ENCODE measurements at regions not wholly inside any gene's neighbourhood (a gene's known extent, or its start where the extent isn't known, plus 50 kb on each side); places are given as distances from the start of the nearest gene placed in this dataset.

DNA sequence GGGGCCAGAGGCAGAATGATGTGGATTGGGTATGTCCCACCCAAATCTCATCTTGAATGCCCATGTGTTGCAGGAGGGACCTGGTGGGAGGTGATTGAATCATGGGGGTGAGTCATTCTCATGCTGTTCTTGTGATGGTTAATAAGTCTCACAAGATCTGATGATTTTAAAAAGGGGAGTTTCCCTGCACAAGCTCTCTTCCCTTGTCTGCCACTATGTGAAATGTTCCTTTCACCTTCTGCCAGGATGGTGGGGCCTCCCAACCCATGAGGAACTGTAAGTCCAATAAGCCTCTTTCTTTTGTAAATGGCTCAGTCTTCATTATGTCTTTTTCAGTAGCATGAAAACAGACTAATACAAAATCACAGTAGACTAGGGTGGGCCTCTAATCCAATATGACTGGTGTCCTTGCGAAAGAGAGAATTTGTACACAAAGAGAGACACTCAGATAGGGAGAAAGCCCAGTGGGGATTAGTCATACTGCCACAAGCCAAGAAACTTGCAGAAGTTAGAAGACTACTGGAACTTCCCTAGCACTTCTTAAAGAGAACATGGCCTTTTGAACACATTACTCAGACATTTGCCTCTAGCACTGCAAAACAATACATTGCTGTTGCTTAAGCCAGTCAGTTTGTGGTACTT is 68.4 kb downstream of the ANXA1 start:
- WGBS, 4 donors, result 58 to 83% (median 73%) methylated on average over 1 of the region's 1 CpG
- no peak for TF ChIP-seq POLR2A (IDR thresholded peaks at IDR 0.05)
- TF ChIP-seq, protein P1, sequence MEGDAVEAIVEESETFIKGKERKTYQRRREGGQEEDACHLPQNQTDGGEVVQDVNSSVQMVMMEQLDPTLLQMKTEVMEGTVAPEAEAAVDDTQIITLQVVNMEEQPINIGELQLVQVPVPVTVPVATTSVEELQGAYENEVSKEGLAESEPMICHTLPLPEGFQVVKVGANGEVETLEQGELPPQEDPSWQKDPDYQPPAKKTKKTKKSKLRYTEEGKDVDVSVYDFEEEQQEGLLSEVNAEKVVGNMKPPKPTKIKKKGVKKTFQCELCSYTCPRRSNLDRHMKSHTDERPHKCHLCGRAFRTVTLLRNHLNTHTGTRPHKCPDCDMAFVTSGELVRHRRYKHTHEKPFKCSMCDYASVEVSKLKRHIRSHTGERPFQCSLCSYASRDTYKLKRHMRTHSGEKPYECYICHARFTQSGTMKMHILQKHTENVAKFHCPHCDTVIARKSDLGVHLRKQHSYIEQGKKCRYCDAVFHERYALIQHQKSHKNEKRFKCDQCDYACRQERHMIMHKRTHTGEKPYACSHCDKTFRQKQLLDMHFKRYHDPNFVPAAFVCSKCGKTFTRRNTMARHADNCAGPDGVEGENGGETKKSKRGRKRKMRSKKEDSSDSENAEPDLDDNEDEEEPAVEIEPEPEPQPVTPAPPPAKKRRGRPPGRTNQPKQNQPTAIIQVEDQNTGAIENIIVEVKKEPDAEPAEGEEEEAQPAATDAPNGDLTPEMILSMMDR (IDR thresholded peaks at IDR 0.05), result no peak
- H3K4me1 ChIP-seq, result peaks cover 0 to 5% (median 0%) of the 10 kb centered on the region in 12 donors
- H3K36me3 ChIP-seq, result no peaks in the 10 kb centered on the region
- intact Hi-C loops (cut with DNase I), result no loop called here
- peaks cover 0 to 16% (median 0%) of the 10 kb centered on the region in 9 donors for H3K27me3 ChIP-seq
- DNase-seq (no peak), ATAC-seq (peak in 2 of 4 donors; percentile 60 to 82)
- H3K27ac ChIP-seq, result peak overlapping the region in 1 of 12 donors; percentile 46
- H3K9me3 ChIP-seq, result no peaks in the 10 kb centered on the region
- no peak overlapping the region for H3K4me3 ChIP-seq

GRCh38 chr9:73223594-73223993 is 71.9 kb downstream of the ANXA1 start:
- no peak overlapping the region for H3K4me3 ChIP-seq
- no peak for ATAC-seq

DNA sequence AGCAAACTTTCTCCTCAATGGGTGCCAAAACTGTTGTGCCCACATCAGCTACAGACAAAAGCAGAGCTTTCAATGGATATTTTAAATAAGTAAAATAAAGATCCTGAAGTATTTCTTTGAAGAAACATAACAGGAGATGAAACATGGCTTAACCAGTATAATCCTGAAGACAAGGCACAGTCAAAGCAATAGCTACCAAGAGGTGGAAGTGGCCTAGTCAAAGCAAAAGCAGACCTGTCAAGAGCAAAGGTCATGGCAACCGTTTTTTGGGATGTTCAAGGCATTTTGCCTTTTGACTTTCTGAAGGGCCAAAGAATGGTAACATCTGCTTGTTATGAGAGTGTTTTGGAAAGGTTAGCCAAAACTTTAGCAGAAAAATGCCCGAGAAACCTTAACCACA is 77.9 kb downstream of the ANXA1 start:
- DNase-seq, result no peak
- no peak for TF ChIP-seq POLR2A (IDR thresholded peaks at IDR 0.05)
- H3K27ac ChIP-seq, result no peak overlapping the region
- no peak for ATAC-seq
- no peaks in the 10 kb centered on the region for H3K4me1 ChIP-seq
- intact Hi-C loops (cut with DNase I), result no loop called here
- 48 to 69% (median 62%) methylated on average over 2 of the region's 2 CpGs for WGBS, 4 donors
- H3K36me3 ChIP-seq, result no peaks in the 10 kb centered on the region
- no peaks in the 10 kb centered on the region for H3K9me3 ChIP-seq
- no peak overlapping the region for H3K4me3 ChIP-seq
- H3K27me3 ChIP-seq, result no peaks in the 10 kb centered on the region

More at GRCh38 chr9:73223594-73223993, 71.9 kb downstream of the ANXA1 start:
- peaks cover 0 to 5% (median 0%) of the 10 kb centered on the region in 12 donors for H3K4me1 ChIP-seq
- DNase-seq, result no peak
- H3K9me3 ChIP-seq, result no peaks in the 10 kb centered on the region
- H3K36me3 ChIP-seq, result no peaks in the 10 kb centered on the region
- 67 to 83% (median 71%) methylated on average over 2 of the region's 2 CpGs for WGBS, 4 donors
- H3K27me3 ChIP-seq, result peaks cover 0 to 6% (median 0%) of the 10 kb centered on the region in 9 donors
- intact Hi-C loops (cut with DNase I), result no loop called here
- TF ChIP-seq, protein P1 (IDR thresholded peaks at IDR 0.05), result no peak
- no peak for TF ChIP-seq POLR2A (IDR thresholded peaks at IDR 0.05)
- H3K27ac ChIP-seq, result no peak overlapping the region

DNA sequence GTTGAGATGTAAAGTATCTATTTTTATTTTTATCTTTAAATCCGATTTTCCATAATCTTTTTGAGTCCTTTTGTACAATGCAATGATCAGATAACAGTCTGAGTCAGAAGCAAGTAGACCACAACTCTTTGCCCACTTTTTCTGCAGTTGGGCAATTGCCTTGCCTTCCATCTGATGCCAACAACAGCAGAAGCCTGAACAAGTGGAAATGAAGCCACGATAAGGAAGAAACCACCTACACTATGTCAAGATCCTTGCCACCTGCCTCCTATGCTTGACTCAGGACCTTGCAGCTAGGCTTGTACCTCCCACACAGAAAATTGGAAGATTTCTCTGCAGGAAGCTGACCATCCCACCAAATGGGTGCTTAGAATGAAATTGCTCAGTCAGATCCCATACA is 78.6 kb downstream of the ANXA1 start:
- Histone ChIP-seq H3K4me1 (no peaks in the 10 kb centered on the region), H3K27me3 (peaks cover 0 to 3% (median 0%) of the 10 kb centered on the region in 9 donors), H3K9me3 (no peaks in the 10 kb centered on the region), H3K4me3 (no peak overlapping the region), H3K27ac (no peak overlapping the region), H3K36me3 (no peaks in the 10 kb centered on the region)
- TF ChIP-seq, protein P1 (IDR thresholded peaks at IDR 0.05), result no peak
- TF ChIP-seq POLR2A (IDR thresholded peaks at IDR 0.05), result no peak
- ATAC-seq, result no peak
- 37 to 50% (median 41%) methylated on average over 2 of the region's 2 CpGs for WGBS, 4 donors
- intact Hi-C loops (cut with DNase I), result no loop called here
- no peak for DNase-seq

GRCh38 chr9:73231203-73231602 is 79.5 kb downstream of the ANXA1 start:
- no peak for ATAC-seq
- TF ChIP-seq, protein P1 (IDR thresholded peaks at IDR 0.05), result no peak
- no peak for TF ChIP-seq POLR2A (IDR thresholded peaks at IDR 0.05)
- Histone ChIP-seq H3K4me1 (no peaks in the 10 kb centered on the region), H3K36me3 (no peaks in the 10 kb centered on the region), H3K27ac (no peak overlapping the region), H3K27me3 (peaks cover 0 to 3% (median 0%) of the 10 kb centered on the region in 9 donors), H3K4me3 (no peak overlapping the region), H3K9me3 (no peaks in the 10 kb centered on the region)
- DNase-seq, result no peak
- intact Hi-C loops (cut with DNase I), result no loop called here

Measured in heart left ventricle (tissue), 16 donors.